GM23338 (cell line): ENCODE measurements at regions not wholly inside any gene's neighbourhood (a gene's known extent, or its start where the extent isn't known, plus 50 kb on each side); places are given as distances from the start of the nearest gene placed in this dataset.

ENCODE experiments used
- ATAC-seq: fragments of 200-7000 bp; cut with Tn5 transposase; 3 replicates; pipeline ENCODE4 v1.9.1; 2020
- DNase-seq: peaks from one replicate; pipeline ENCODE4 v3.0.0-alpha.2; 2015; ENCODE audit warnings: low spot score
- H2AFZ ChIP-seq: fragments of 200-600 bp; sonication (generic); 2 replicates; pipeline ENCODE4 v1.8.0; 2016; ENCODE audit warnings: antibody characterized with exemption, mild to moderate bottlenecking, moderate library complexity
- H3F3A ChIP-seq: fragments of 200-600 bp; sonication (generic); replicated peaks from 2 replicates; pipeline ENCODE4 v1.8.0; 2017; ENCODE audit warnings: antibody characterized with exemption, mixed run types, low read depth
- H3K27ac ChIP-seq: fragments of 200-600 bp; sonication (generic); 2 replicates; pipeline ENCODE4 v1.6.1; 2016; ENCODE audit warnings: low read depth
- H3K27me3 ChIP-seq: fragments of 200-600 bp; sonication (generic); 2 replicates; pipeline ENCODE4 v1.8.0; 2016; ENCODE audit warnings: mild to moderate bottlenecking, mixed run types, moderate library complexity; ENCODE audit not compliant: insufficient read depth
- H3K36me3 ChIP-seq: fragments of 200-600 bp; sonication (generic); 2 replicates; pipeline ENCODE4 v1.8.0; 2016; ENCODE audit warnings: mild to moderate bottlenecking; ENCODE audit not compliant: insufficient read depth
- H3K4me1 ChIP-seq: fragments of 200-600 bp; sonication (generic); 2 replicates; pipeline ENCODE4 v1.8.0; 2016; ENCODE audit warnings: mild to moderate bottlenecking, moderate library complexity; ENCODE audit not compliant: insufficient read depth
- H3K4me2 ChIP-seq: fragments of 200-600 bp; sonication (generic); 2 replicates; pipeline ENCODE4 v1.7.1; 2017; ENCODE audit warnings: mixed run types
- H3K4me3 ChIP-seq: fragments of 200-600 bp; sonication (generic); 2 replicates; pipeline ENCODE4 v1.6.1; 2016; ENCODE audit warnings: mixed run types
- H3K79me2 ChIP-seq: fragments of 200-600 bp; sonication (generic); replicated peaks from 2 replicates; pipeline ENCODE4 v1.8.0; 2017; ENCODE audit warnings: mild to moderate bottlenecking; ENCODE audit not compliant: insufficient read depth
- H3K9me2 ChIP-seq: fragments of 200-600 bp; sonication (generic); 2 replicates; pipeline ENCODE4 v1.8.0; 2017; ENCODE audit not compliant: insufficient read depth
- H4K20me1 ChIP-seq: fragments of 200-600 bp; sonication (generic); replicated peaks from 2 replicates; pipeline ENCODE4 v1.8.0; 2017; ENCODE audit warnings: mild to moderate bottlenecking; ENCODE audit not compliant: insufficient read depth
- H3K27ac Mint-ChIP-seq: 2 replicates; pipeline ENCODE4 v1.8.0; 2020; ENCODE audit warnings: inconsistent platforms, mild to moderate bottlenecking, moderate library complexity, mixed read lengths
- H3K27me3 Mint-ChIP-seq: 3 replicates; pipeline ENCODE4 v1.8.0; 2022; ENCODE audit warnings: low read depth, mild to moderate bottlenecking, moderate library complexity, mixed read lengths, inconsistent platforms; ENCODE audit not compliant: insufficient read depth, poor library complexity
- H3K36me3 Mint-ChIP-seq: 3 replicates; pipeline ENCODE4 v1.8.0; 2021; ENCODE audit warnings: low read depth, mild to moderate bottlenecking, inconsistent platforms, moderate library complexity, mixed read lengths
- H3K4me1 Mint-ChIP-seq: 3 replicates; pipeline ENCODE4 v1.8.0; 2020; ENCODE audit warnings: mild to moderate bottlenecking, inconsistent platforms, mixed read lengths
- H3K4me3 Mint-ChIP-seq: 3 replicates; pipeline ENCODE4 v1.8.0; 2021; ENCODE audit warnings: moderate library complexity, mild to moderate bottlenecking, inconsistent platforms, mixed read lengths
- H3K9me3 Mint-ChIP-seq: 3 replicates; pipeline ENCODE4 v1.8.0; 2020; ENCODE audit warnings: moderate library complexity, mild to moderate bottlenecking, inconsistent platforms, mixed read lengths
- CREB1 ChIP-seq: fragments of 250-450 bp; sonication (Bioruptor Pico); IDR thresholded peaks from 2 replicates; pipeline ENCODE4 v1.5.0; 2020; ENCODE audit warnings: low read depth, mild to moderate bottlenecking, moderate library complexity
- EZH2phosphoT487 ChIP-seq: fragments of 200-600 bp; sonication (generic); IDR thresholded peaks from one replicate; pipeline ENCODE4 v1.8.1; 2018; ENCODE audit warnings: antibody characterized with exemption; ENCODE audit not compliant: unreplicated experiment
- JUNB ChIP-seq: IDR thresholded peaks from one replicate; pipeline ENCODE4 v1.6.1; 2016; ENCODE audit warnings: antibody characterized with exemption; ENCODE audit not compliant: unreplicated experiment
- NANOG ChIP-seq: IDR thresholded peaks from 2 replicates; pipeline ENCODE4 v1.6.1; 2016; ENCODE audit warnings: antibody characterized with exemption, borderline replicate concordance
- POLR2AphosphoS5 ChIP-seq: IDR thresholded peaks from 2 replicates; pipeline ENCODE4 v1.6.1; 2016; ENCODE audit warnings: antibody characterized with exemption, low read depth
- STAT1 ChIP-seq: IDR thresholded peaks from one replicate; pipeline ENCODE4 v1.6.1; 2016; ENCODE audit warnings: antibody characterized with exemption; ENCODE audit not compliant: unreplicated experiment
- ZNF114 ChIP-seq: fragments of 250-450 bp; sonication (Bioruptor Pico); IDR thresholded peaks from 2 replicates; pipeline ENCODE4 v1.5.0; 2020; ENCODE audit warnings: mild to moderate bottlenecking, moderate library complexity
- ZNF331 ChIP-seq: fragments of 250-450 bp; sonication (Bioruptor Pico); IDR thresholded peaks from 2 replicates; pipeline ENCODE4 v1.5.0; 2020; ENCODE audit warnings: low read depth, mild to moderate bottlenecking, moderate library complexity
- TF ChIP-seq, protein P1 (sequence below): IDR thresholded peaks from 2 replicates; pipeline ENCODE4 v1.6.1; 2016; ENCODE audit warnings: antibody characterized with exemption
- TF ChIP-seq, protein P2 (sequence below): fragments of 250-450 bp; sonication (Bioruptor Pico); IDR thresholded peaks from 2 replicates; pipeline ENCODE4 v1.5.0; 2020; ENCODE audit warnings: mild to moderate bottlenecking, moderate library complexity

GRCh38 chr10:33493497-33493896 lies 159.0 kb upstream of the NRP1 start:
- no peaks in the 10 kb centered on the region for H3K4me1 ChIP-seq
- H4K20me1 ChIP-seq: no peaks in the 10 kb centered on the region
- H3K36me3 Mint-ChIP-seq: no peaks in the 10 kb centered on the region
- no peaks in the 10 kb centered on the region for H3K79me2 ChIP-seq
- TF ChIP-seq ZNF114 (CRISPR knock-in tag) (no peak), JUNB (no peak), STAT1 (no peak), CREB1 (CRISPR knock-in tag) (no peak)
- TF ChIP-seq, protein P1, sequence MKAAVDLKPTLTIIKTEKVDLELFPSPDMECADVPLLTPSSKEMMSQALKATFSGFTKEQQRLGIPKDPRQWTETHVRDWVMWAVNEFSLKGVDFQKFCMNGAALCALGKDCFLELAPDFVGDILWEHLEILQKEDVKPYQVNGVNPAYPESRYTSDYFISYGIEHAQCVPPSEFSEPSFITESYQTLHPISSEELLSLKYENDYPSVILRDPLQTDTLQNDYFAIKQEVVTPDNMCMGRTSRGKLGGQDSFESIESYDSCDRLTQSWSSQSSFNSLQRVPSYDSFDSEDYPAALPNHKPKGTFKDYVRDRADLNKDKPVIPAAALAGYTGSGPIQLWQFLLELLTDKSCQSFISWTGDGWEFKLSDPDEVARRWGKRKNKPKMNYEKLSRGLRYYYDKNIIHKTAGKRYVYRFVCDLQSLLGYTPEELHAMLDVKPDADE: no peak
- no peak overlapping the region for H3K27ac ChIP-seq
- H3K9me2 ChIP-seq: peaks cover 11% of the 10 kb centered on the region
- H3K27me3 ChIP-seq: no peaks in the 10 kb centered on the region
- no peaks in the 10 kb centered on the region for H3K9me3 Mint-ChIP-seq
- peaks cover 2% of the 10 kb centered on the region for H3K27me3 Mint-ChIP-seq
- no peaks in the 10 kb centered on the region for H3K36me3 ChIP-seq
- DNase-seq (no peak), ATAC-seq (no peak)
- no peak overlapping the region for H3K4me2 ChIP-seq
- H3F3A ChIP-seq: no peaks in the 10 kb centered on the region
- H3K27ac Mint-ChIP-seq: no peak overlapping the region
- no peak overlapping the region for H3K4me3 Mint-ChIP-seq
- H3K4me1 Mint-ChIP-seq: peaks cover 5% of the 10 kb centered on the region
- H2AFZ ChIP-seq: 0 out of 2 replicates have a peak overlapping the region, but pooled peaks have one; percentile 53
- no peak overlapping the region for H3K4me3 ChIP-seq

GRCh38 chr10:33492701-33493345 lies 158.4 kb upstream of the NRP1 start:
- no peaks in the 10 kb centered on the region for H3K27me3 ChIP-seq
- H3K79me2 ChIP-seq: no peaks in the 10 kb centered on the region
- no peak overlapping the region for H3K27ac Mint-ChIP-seq
- no peak overlapping the region for H3K4me2 ChIP-seq
- H3K4me3 Mint-ChIP-seq: no peak overlapping the region
- no peaks in the 10 kb centered on the region for H4K20me1 ChIP-seq
- H3K27ac ChIP-seq: no peak overlapping the region
- H3K36me3 ChIP-seq: no peaks in the 10 kb centered on the region
- no peaks in the 10 kb centered on the region for H3K36me3 Mint-ChIP-seq
- no peak overlapping the region for H3K4me3 ChIP-seq
- peaks cover 11% of the 10 kb centered on the region for H3K9me2 ChIP-seq
- peaks cover 2% of the 10 kb centered on the region for H3K27me3 Mint-ChIP-seq
- no peak for DNase-seq
- no peaks in the 10 kb centered on the region for H3K4me1 ChIP-seq
- no peaks in the 10 kb centered on the region for H3F3A ChIP-seq
- no peak overlapping the region for H2AFZ ChIP-seq
- no peaks in the 10 kb centered on the region for H3K9me3 Mint-ChIP-seq
- H3K4me1 Mint-ChIP-seq: peaks cover 5% of the 10 kb centered on the region
- ATAC-seq: no peak
- TF ChIP-seq CREB1 (CRISPR knock-in tag) (no peak), STAT1 (no peak), NANOG (no peak), EZH2phosphoT487 (no peak), POLR2AphosphoS5 (no peak), ZNF331 (CRISPR knock-in tag) (no peak)
- TF ChIP-seq, protein P2, sequence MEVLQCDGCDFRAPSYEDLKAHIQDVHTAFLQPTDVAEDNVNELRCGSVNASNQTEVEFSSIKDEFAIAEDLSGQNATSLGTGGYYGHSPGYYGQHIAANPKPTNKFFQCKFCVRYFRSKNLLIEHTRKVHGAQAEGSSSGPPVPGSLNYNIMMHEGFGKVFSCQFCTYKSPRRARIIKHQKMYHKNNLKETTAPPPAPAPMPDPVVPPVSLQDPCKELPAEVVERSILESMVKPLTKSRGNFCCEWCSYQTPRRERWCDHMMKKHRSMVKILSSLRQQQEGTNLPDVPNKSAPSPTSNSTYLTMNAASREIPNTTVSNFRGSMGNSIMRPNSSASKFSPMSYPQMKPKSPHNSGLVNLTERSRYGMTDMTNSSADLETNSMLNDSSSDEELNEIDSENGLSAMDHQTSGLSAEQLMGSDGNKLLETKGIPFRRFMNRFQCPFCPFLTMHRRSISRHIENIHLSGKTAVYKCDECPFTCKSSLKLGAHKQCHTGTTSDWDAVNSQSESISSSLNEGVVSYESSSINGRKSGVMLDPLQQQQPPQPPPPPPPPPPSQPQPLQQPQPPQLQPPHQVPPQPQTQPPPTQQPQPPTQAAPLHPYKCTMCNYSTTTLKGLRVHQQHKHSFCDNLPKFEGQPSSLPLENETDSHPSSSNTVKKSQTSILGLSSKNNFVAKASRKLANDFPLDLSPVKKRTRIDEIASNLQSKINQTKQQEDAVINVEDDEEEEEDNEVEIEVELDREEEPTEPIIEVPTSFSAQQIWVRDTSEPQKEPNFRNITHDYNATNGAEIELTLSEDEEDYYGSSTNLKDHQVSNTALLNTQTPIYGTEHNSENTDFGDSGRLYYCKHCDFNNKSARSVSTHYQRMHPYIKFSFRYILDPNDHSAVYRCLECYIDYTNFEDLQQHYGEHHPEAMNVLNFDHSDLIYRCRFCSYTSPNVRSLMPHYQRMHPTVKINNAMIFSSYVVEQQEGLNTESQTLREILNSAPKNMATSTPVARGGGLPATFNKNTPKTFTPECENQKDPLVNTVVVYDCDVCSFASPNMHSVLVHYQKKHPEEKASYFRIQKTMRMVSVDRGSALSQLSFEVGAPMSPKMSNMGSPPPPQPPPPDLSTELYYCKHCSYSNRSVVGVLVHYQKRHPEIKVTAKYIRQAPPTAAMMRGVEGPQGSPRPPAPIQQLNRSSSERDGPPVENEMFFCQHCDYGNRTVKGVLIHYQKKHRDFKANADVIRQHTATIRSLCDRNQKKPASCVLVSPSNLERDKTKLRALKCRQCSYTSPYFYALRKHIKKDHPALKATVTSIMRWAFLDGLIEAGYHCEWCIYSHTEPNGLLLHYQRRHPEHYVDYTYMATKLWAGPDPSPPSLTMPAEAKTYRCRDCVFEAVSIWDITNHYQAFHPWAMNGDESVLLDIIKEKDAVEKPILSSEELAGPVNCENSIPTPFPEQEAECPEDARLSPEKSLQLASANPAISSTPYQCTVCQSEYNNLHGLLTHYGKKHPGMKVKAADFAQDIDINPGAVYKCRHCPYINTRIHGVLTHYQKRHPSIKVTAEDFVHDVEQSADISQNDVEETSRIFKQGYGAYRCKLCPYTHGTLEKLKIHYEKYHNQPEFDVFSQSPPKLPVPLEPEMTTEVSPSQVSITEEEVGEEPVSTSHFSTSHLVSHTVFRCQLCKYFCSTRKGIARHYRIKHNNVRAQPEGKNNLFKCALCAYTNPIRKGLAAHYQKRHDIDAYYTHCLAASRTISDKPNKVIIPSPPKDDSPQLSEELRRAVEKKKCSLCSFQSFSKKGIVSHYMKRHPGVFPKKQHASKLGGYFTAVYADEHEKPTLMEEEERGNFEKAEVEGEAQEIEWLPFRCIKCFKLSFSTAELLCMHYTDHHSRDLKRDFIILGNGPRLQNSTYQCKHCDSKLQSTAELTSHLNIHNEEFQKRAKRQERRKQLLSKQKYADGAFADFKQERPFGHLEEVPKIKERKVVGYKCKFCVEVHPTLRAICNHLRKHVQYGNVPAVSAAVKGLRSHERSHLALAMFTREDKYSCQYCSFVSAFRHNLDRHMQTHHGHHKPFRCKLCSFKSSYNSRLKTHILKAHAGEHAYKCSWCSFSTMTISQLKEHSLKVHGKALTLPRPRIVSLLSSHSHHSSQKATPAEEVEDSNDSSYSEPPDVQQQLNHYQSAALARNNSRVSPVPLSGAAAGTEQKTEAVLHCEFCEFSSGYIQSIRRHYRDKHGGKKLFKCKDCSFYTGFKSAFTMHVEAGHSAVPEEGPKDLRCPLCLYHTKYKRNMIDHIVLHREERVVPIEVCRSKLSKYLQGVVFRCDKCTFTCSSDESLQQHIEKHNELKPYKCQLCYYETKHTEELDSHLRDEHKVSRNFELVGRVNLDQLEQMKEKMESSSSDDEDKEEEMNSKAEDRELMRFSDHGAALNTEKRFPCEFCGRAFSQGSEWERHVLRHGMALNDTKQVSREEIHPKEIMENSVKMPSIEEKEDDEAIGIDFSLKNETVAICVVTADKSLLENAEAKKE (CRISPR knock-in tag): no peak
- TF ChIP-seq, protein P1: no peak
